Calu3 (cell line): ENCODE measurements at regions not wholly inside any gene's neighbourhood (a gene's known extent, or its start where the extent isn't known, plus 50 kb on each side); places are given as distances from the start of the nearest gene placed in this dataset.

ENCODE experiments used
- BruUV-seq: library from RNA; stranded (reverse); fragments of 400-500 nt; replicated peaks from 2 replicates; lab custom pipeline; 2021; lab: Mats Ljungman, UMichigan
- CTCF ChIA-PET: fragments of 300-600 bp; sonication (Branson Sonifier 250); formaldehyde crosslinking; loops from one replicate; lab custom pipeline; 2022; ENCODE audit warnings: antibody characterized with exemption; lab: Charles Lee
- DNase-seq: peaks from one replicate; pipeline ENCODE4 v3.0.0; 2022
- H3K27ac Mint-ChIP-seq: one replicate; pipeline ENCODE4 v1.8.0; 2022; ENCODE audit warnings: mixed read lengths; ENCODE audit not compliant: unreplicated experiment
- H3K27me3 Mint-ChIP-seq: one replicate; pipeline ENCODE4 v1.8.0; 2022; ENCODE audit warnings: mixed read lengths; ENCODE audit not compliant: unreplicated experiment
- H3K36me3 Mint-ChIP-seq: one replicate; pipeline ENCODE4 v1.8.0; 2022; ENCODE audit warnings: mild to moderate bottlenecking, moderate library complexity, mixed read lengths; ENCODE audit not compliant: insufficient read depth, unreplicated experiment
- H3K4me1 Mint-ChIP-seq: one replicate; pipeline ENCODE4 v1.8.0; 2022; ENCODE audit warnings: mild to moderate bottlenecking, low read depth, mixed read lengths; ENCODE audit not compliant: unreplicated experiment
- H3K4me3 Mint-ChIP-seq: one replicate; pipeline ENCODE4 v1.8.0; 2022; ENCODE audit warnings: mild to moderate bottlenecking, low read depth, moderate library complexity, mixed read lengths; ENCODE audit not compliant: unreplicated experiment
- H3K9me3 Mint-ChIP-seq: one replicate; pipeline ENCODE4 v1.8.0; 2022; ENCODE audit warnings: low read depth, mixed read lengths; ENCODE audit not compliant: unreplicated experiment
- CTCF ChIP-seq: fragments of 200-600 bp; IDR thresholded peaks from one replicate; pipeline ENCODE4 v1.8.0; 2022; ENCODE audit warnings: antibody characterized with exemption; ENCODE audit not compliant: unreplicated experiment
- intact Hi-C: fragments of 100-400 bp; cut with micrococcal nuclease; formaldehyde crosslinking; loops from one replicate; pipeline ENCODE4 v1.10.0; 2022; ENCODE audit not compliant: unreplicated experiment

GRCh38 chr5:82599692-82600091 is 321.5 kb upstream of the RPS23 start:
- H3K27ac Mint-ChIP-seq = no peak overlapping the region
- H3K27me3 Mint-ChIP-seq = no peaks in the 10 kb centered on the region
- BruUV-seq = no TSS peak
- no peak for TF ChIP-seq CTCF
- no peak for DNase-seq
- no peaks in the 10 kb centered on the region for H3K36me3 Mint-ChIP-seq
- intact Hi-C loops = no loop called here
- CTCF ChIA-PET = no interaction called here
- peaks cover 28% of the 10 kb centered on the region for H3K4me1 Mint-ChIP-seq
- no peak overlapping the region for H3K4me3 Mint-ChIP-seq
- no peaks in the 10 kb centered on the region for H3K9me3 Mint-ChIP-seq

DNA sequence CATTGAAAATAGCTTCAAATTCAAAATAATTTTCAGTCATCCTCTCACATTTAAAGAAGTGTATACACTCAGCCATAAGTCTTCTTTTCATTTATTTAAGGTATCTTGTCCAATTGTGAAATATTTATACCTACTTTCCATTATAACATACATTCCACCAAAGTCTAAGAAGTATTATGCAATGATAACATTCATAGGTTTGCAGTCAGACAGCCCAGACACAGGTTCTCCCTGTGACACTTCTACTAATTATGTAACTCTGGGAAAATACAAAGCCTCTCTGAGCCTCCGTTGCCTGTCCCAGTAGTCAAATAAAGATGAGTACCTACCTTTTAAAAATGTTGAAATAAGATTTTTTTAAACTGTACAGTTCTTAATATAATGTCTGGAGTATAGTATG is 320.9 kb upstream of the RPS23 start:
- intact Hi-C loops = no loop called here
- BruUV-seq = no TSS peak
- CTCF ChIA-PET = no interaction called here
- Mint-ChIP-seq H3K36me3 (no peaks in the 10 kb centered on the region), H3K9me3 (no peaks in the 10 kb centered on the region), H3K4me1 (peaks cover 29% of the 10 kb centered on the region), H3K27ac (no peak overlapping the region), H3K4me3 (no peak overlapping the region), H3K27me3 (no peaks in the 10 kb centered on the region)
- no peak for TF ChIP-seq CTCF
- DNase-seq = no peak

DNA sequence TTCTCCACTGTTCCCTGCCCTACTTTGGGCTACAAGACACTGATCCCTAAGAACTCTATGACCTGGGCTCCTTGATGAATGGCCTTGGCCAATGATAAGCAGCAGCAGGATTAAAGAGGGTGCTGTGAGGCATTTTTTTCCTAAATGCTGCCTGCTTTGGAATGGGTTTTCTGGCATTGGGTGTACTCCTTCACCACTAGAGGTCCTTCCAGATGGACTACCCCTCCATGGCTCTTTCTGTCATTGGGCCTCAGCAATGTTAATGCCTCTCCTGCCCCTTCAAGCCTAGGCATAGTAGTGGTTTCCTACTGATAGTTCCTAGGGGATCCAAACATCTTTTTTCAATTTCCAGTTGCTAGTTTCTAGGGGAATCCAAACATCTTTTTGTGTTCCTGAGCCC is 319.3 kb upstream of the RPS23 start:
- no peak overlapping the region for H3K27ac Mint-ChIP-seq
- DNase-seq = no peak
- H3K36me3 Mint-ChIP-seq = no peaks in the 10 kb centered on the region
- TF ChIP-seq CTCF = no peak
- no peaks in the 10 kb centered on the region for H3K9me3 Mint-ChIP-seq
- intact Hi-C loops = no loop called here
- no peaks in the 10 kb centered on the region for H3K27me3 Mint-ChIP-seq
- peaks cover 29% of the 10 kb centered on the region for H3K4me1 Mint-ChIP-seq
- CTCF ChIA-PET = no interaction called here
- BruUV-seq = no TSS peak
- H3K4me3 Mint-ChIP-seq = no peak overlapping the region

GRCh38 chr5:82596451-82596850 is 318.3 kb upstream of the RPS23 start:
- no peak for DNase-seq
- no peak overlapping the region for H3K4me3 Mint-ChIP-seq
- BruUV-seq = no TSS peak
- H3K27me3 Mint-ChIP-seq = no peaks in the 10 kb centered on the region
- TF ChIP-seq CTCF = no peak
- H3K36me3 Mint-ChIP-seq = no peaks in the 10 kb centered on the region
- H3K4me1 Mint-ChIP-seq = peaks cover 20% of the 10 kb centered on the region
- H3K9me3 Mint-ChIP-seq = peaks cover 6% of the 10 kb centered on the region
- CTCF ChIA-PET = no interaction called here
- intact Hi-C loops = no loop called here
- H3K27ac Mint-ChIP-seq = no peak overlapping the region
